CD4-positive, CD25-positive, alpha-beta regulatory T cell (primary cell): ENCODE measurements at regions not wholly inside any gene's neighbourhood (a gene's known extent, or its start where the extent isn't known, plus 50 kb on each side); places are given as distances from the start of the nearest gene placed in this dataset.
A peak's percentile ranks its signal among the peaks of the same experiment; 100 is the strongest.

Source experiments
- ATAC-seq, 2 donors: fragments of 150-1000 bp; cut with Tn5 transposase; one replicate each; pipeline ENCODE4 v1.10.0; 2021; ENCODE audit warnings: low read depth in 2 of 2, moderate number of reproducible peaks in 2 of 2, moderate library complexity in 1 of 2
- DNase-seq, 3 donors: peaks; one replicate each; pipeline versions ENCODE4 v3.0.0 to v3.0.0-alpha.2; 2012 to 2022; ENCODE audit warnings: mixed read lengths in 1 of 3
- H3K27ac ChIP-seq: one replicate; pipeline ENCODE4 v1.7.0; 2013; ENCODE audit warnings: mild to moderate bottlenecking, low read length; ENCODE audit not compliant: insufficient read depth, poor library complexity, severe bottlenecking
- H3K27me3 ChIP-seq: one replicate; pipeline ENCODE4 v1.7.0; 2013; ENCODE audit warnings: low read length; ENCODE audit not compliant: control insufficient read depth, insufficient read depth
- H3K36me3 ChIP-seq: one replicate; pipeline ENCODE4 v1.7.0; 2013; ENCODE audit warnings: mild to moderate bottlenecking, low read length, moderate library complexity; ENCODE audit not compliant: control insufficient read depth, insufficient read depth
- H3K4me1 ChIP-seq: 2 replicates; pipeline ENCODE4 v1.7.0; 2013; ENCODE audit warnings: mild to moderate bottlenecking, low read length; ENCODE audit not compliant: insufficient read depth, control insufficient read depth, poor library complexity, severe bottlenecking
- H3K4me3 ChIP-seq: one replicate; pipeline ENCODE4 v1.7.0; 2013; ENCODE audit warnings: low read depth, mild to moderate bottlenecking, low read length, moderate library complexity
- H3K9me3 ChIP-seq, 2 experiments: 1 replicate in 1 of 2; 2 replicates in 1 of 2; pipeline ENCODE4 v1.7.0; 2013; ENCODE audit warnings: low read length in 2 of 2, mild to moderate bottlenecking in 1 of 2, moderate library complexity in 1 of 2; ENCODE audit not compliant: control insufficient read depth in 2 of 2
- H3K27ac Mint-ChIP-seq, 3 donors: one replicate each; pipeline ENCODE4 v1.8.0; 2020 to 2022; ENCODE audit warnings: mild to moderate bottlenecking in 3 of 3, mixed read lengths in 3 of 3, moderate library complexity in 2 of 3
- H3K27me3 Mint-ChIP-seq: one replicate; pipeline ENCODE4 v1.8.0; 2022; ENCODE audit warnings: mild to moderate bottlenecking, mixed read lengths
- H3K36me3 Mint-ChIP-seq: one replicate; pipeline ENCODE4 v1.8.0; 2020; ENCODE audit warnings: mixed read lengths
- H3K4me1 Mint-ChIP-seq, 4 donors: one replicate each; pipeline ENCODE4 v1.8.0; 2020 to 2022; ENCODE audit warnings: mixed read lengths in 4 of 4, mild to moderate bottlenecking in 1 of 4
- H3K4me3 Mint-ChIP-seq, 4 donors: one replicate each; pipeline ENCODE4 v1.8.0; 2020 to 2022; ENCODE audit warnings: mild to moderate bottlenecking in 4 of 4, mixed read lengths in 4 of 4, moderate library complexity in 3 of 4
- H3K9me3 Mint-ChIP-seq, 7 donors: one replicate each; pipeline ENCODE4 v1.8.0; 2020 to 2022; ENCODE audit warnings: mixed read lengths in 7 of 7, mild to moderate bottlenecking in 3 of 7, moderate library complexity in 2 of 7

DNA sequence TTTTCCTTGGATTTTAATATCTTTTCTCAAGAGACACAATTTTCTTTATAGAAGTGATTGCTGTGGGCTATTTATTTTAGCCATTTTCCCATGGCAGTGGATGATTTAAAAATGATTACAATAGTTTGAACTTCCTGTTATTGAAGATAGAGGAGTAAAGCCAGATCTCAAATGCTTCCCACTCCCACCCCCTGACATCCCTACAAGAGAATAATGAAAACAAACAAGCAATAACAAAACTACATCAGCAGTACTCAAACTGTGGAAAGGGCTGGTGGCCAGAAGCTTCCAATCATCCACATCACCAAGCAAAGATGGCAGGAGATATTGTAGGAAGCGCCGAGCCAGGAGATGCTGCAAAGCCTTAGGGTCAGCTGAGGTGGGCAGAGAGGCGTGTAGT, 831.1 kb upstream of the NR2F2 start:
- Mint-ChIP-seq H3K4me1 (peaks cover 0 to 6% (median 2%) of the 10 kb centered on the region in 4 donors), H3K36me3 (no peaks in the 10 kb centered on the region), H3K9me3 (peaks cover 0 to 3% (median 0%) of the 10 kb centered on the region in 7 donors), H3K4me3 (no peak overlapping the region), H3K27ac (no peak overlapping the region), H3K27me3 (no peaks in the 10 kb centered on the region)
- Histone ChIP-seq H3K27ac (no peak overlapping the region), H3K4me1 (no peaks in the 10 kb centered on the region), H3K36me3 (no peaks in the 10 kb centered on the region), H3K9me3 (no peaks in the 10 kb centered on the region), H3K27me3 (no peaks in the 10 kb centered on the region), H3K4me3 (no peak overlapping the region)
- ATAC-seq = no peak
- no peak for DNase-seq

DNA sequence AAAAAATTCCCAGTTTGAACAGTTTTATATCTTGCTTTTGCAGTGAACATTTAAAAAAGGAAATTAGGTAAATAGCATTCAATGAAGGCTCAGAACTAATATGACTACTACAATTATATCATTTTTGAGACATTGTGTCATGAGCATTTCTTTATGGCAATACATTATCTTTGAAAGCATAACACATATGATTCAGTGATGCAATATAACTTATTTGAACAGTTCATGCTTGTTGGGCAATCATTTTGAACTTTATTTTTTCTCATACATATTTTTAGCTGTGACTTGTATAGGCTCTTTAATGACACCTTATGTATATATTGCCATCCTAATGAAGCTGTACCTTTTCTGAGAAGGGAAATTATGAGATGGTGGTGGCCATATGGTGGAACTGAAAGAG, 828.6 kb upstream of the NR2F2 start:
- Histone ChIP-seq H3K4me3 (no peak overlapping the region), H3K27ac (no peak overlapping the region), H3K36me3 (no peaks in the 10 kb centered on the region), H3K27me3 (no peaks in the 10 kb centered on the region), H3K9me3 (no peaks in the 10 kb centered on the region), H3K4me1 (no peaks in the 10 kb centered on the region)
- Mint-ChIP-seq H3K36me3 (no peaks in the 10 kb centered on the region), H3K27me3 (no peaks in the 10 kb centered on the region), H3K9me3 (peaks cover 0 to 3% (median 0%) of the 10 kb centered on the region in 7 donors), H3K4me3 (no peak overlapping the region), H3K4me1 (peaks cover 0 to 6% (median 2%) of the 10 kb centered on the region in 4 donors), H3K27ac (no peak overlapping the region)
- ATAC-seq (no peak), DNase-seq (no peak)

DNA sequence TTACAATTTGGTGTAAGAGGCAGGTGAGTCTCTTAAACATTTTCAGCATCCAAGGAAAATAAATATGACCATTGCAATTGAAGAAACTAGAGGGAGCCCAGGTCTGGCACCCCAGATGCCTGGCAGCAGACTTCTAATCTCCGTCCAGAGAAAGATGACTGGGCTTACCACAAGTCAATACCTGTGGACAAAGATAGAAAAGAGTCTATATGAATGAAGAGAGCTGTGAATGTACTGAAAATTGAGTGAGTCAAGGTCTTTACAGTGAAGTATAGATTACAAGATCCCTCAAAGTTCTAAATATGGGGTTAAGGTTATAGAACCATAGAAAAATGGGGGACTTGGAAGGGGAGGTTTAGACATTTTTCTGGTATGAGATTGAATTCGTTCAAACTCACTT, 827.4 kb upstream of the NR2F2 start:
- Histone ChIP-seq H3K27ac (no peak overlapping the region), H3K4me3 (no peak overlapping the region), H3K9me3 (no peaks in the 10 kb centered on the region), H3K4me1 (no peaks in the 10 kb centered on the region), H3K36me3 (no peaks in the 10 kb centered on the region), H3K27me3 (no peaks in the 10 kb centered on the region)
- H3K36me3 Mint-ChIP-seq = no peaks in the 10 kb centered on the region
- no peaks in the 10 kb centered on the region for H3K27me3 Mint-ChIP-seq
- H3K27ac Mint-ChIP-seq = peak overlapping the region in 1 of 3 donors; percentile 24
- H3K4me3 Mint-ChIP-seq = no peak overlapping the region
- H3K9me3 Mint-ChIP-seq = peaks cover 0 to 3% (median 0%) of the 10 kb centered on the region in 7 donors
- DNase-seq = no peak
- H3K4me1 Mint-ChIP-seq = peaks cover 0 to 6% (median 2%) of the 10 kb centered on the region in 4 donors
- ATAC-seq = no peak

DNA sequence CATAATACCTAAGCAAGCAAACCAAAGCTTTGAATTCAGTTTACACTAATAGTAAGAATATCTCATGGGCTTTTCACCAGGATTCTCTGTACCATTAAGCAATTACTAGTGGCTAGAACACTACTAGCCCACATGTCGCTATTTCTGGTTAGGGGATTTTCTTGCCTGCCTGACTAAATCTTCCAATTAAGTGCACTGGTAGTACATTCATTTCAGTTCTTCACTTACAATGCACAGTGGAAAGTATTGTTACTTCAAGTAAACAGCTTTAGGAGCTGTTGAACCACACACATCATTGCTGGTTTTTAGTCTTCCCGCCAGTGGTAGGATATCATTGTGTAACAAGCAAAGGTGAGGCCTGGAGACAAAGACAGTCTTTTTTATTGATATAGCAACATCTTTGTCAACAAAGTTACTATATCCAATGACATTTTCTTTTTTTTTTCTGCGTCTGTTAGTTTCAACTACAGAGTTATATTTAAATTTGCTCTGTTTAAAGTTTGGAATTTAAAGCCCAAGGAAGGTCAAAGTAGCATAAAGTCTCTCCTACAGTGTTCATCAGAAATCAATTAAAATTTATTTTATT, 826.8 kb upstream of the NR2F2 start:
- Histone ChIP-seq H3K9me3 (no peaks in the 10 kb centered on the region), H3K4me3 (no peak overlapping the region), H3K36me3 (no peaks in the 10 kb centered on the region), H3K27ac (no peak overlapping the region), H3K4me1 (no peaks in the 10 kb centered on the region), H3K27me3 (no peaks in the 10 kb centered on the region)
- Mint-ChIP-seq H3K36me3 (no peaks in the 10 kb centered on the region), H3K27me3 (no peaks in the 10 kb centered on the region), H3K27ac (no peak overlapping the region), H3K9me3 (peaks cover 0 to 3% (median 0%) of the 10 kb centered on the region in 7 donors), H3K4me3 (no peak overlapping the region), H3K4me1 (peaks cover 0 to 6% (median 2%) of the 10 kb centered on the region in 4 donors)
- no peak for DNase-seq
- ATAC-seq = no peak

DNA sequence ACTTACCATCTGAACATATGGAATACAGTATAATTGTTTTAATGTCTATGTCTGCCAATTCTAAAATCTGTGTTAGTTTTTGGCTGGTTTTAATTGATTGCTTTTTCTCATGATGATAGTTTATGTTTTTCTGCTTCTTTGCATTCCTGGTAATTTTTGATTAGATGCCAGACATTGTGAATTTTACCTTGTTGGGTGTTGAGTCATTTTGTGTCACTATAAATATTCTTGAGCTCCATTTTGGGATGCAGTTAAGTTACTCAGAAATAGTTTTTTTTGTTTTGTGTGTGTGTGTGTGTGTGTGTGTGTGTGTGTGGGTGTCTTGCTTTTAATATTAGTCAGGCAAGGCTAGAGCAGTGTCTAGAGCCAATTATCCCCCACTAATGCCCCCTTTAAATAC, 818.8 kb upstream of the NR2F2 start:
- Mint-ChIP-seq H3K9me3 (peaks cover 0 to 9% (median 4%) of the 10 kb centered on the region in 7 donors), H3K4me3 (no peak overlapping the region), H3K27me3 (no peaks in the 10 kb centered on the region), H3K4me1 (no peaks in the 10 kb centered on the region), H3K36me3 (no peaks in the 10 kb centered on the region), H3K27ac (no peak overlapping the region)
- no peaks in the 10 kb centered on the region for H3K27me3 ChIP-seq
- H3K27ac ChIP-seq = no peak overlapping the region
- H3K4me1 ChIP-seq = no peaks in the 10 kb centered on the region
- H3K9me3 ChIP-seq = no peaks in the 10 kb centered on the region
- no peaks in the 10 kb centered on the region for H3K36me3 ChIP-seq
- no peak overlapping the region for H3K4me3 ChIP-seq
- DNase-seq = no peak
- ATAC-seq = no peak

DNA sequence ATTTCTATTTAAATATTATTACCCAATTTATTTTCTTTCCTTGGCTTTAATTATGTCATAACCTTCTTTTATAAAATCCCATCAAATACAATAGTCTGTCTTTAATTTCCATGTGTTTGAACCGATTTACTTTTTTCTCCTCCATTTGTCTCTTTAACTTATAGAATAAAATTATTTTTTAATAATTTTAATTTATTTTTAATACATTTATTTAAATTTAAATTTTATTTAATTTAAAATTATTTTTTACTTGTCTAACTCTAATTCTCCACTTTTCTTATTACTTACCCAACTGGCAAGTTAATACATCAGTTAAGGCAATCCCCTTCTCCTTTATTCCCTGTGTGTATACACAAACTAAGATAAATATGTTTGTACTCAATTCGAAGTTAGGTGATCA, 817.6 kb upstream of the NR2F2 start:
- Mint-ChIP-seq H3K4me1 (no peaks in the 10 kb centered on the region), H3K4me3 (no peak overlapping the region), H3K36me3 (no peaks in the 10 kb centered on the region), H3K27ac (no peak overlapping the region), H3K27me3 (no peaks in the 10 kb centered on the region), H3K9me3 (peaks cover 0 to 9% (median 5%) of the 10 kb centered on the region in 7 donors)
- Histone ChIP-seq H3K27ac (no peak overlapping the region), H3K4me3 (no peak overlapping the region), H3K36me3 (no peaks in the 10 kb centered on the region), H3K4me1 (no peaks in the 10 kb centered on the region), H3K27me3 (no peaks in the 10 kb centered on the region), H3K9me3 (no peaks in the 10 kb centered on the region)
- DNase-seq = no peak
- ATAC-seq = no peak

DNA sequence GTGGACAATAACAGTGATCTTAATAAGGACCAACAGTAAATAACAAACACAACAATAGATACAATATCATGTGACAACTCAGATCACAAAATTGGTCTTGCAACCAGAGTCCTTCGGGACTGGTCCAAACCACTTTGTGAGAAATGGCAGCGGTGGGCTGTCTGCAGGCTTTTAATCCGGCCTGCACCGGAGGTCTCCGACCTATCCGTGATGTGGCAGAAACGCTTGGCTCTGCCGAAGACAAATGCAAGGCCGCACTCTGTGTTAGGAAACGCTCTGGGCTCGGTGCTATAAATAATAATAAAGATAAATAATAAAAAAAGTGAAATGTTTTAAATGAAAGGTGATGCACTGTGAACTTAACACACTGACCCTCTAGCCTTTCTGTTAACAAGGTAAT, 810.6 kb upstream of the NR2F2 start:
- no peaks in the 10 kb centered on the region for H3K36me3 Mint-ChIP-seq
- H3K27me3 Mint-ChIP-seq = no peaks in the 10 kb centered on the region
- H3K27ac Mint-ChIP-seq = no peak overlapping the region
- Histone ChIP-seq H3K4me1 (no peaks in the 10 kb centered on the region), H3K36me3 (no peaks in the 10 kb centered on the region), H3K27ac (no peak overlapping the region), H3K27me3 (no peaks in the 10 kb centered on the region), H3K4me3 (no peak overlapping the region), H3K9me3 (no peaks in the 10 kb centered on the region)
- no peak overlapping the region for H3K4me3 Mint-ChIP-seq
- no peak for DNase-seq
- no peak for ATAC-seq
- peaks cover 0 to 6% (median 3%) of the 10 kb centered on the region in 7 donors for H3K9me3 Mint-ChIP-seq
- H3K4me1 Mint-ChIP-seq = no peaks in the 10 kb centered on the region

DNA sequence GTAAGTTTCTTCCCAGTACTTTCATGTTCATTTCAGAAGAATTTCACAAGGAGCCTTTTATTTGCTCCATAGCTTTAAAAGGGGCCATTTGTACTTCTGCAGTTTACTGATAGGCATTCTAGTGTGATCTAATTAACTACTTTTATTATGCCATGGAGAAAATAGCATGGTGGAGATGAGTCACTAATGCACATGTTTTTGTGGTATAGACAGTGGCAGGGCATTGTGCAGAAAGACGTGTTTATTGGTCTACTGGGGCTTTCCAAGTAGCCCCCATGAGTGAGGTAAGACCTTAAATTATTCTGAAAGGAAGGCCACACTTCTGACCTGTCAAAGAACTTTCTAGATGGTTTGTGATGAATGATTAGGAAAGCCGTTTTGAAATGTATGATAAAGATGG, 810.0 kb upstream of the NR2F2 start:
- Histone ChIP-seq H3K4me1 (no peaks in the 10 kb centered on the region), H3K27ac (no peak overlapping the region), H3K9me3 (no peaks in the 10 kb centered on the region), H3K4me3 (no peak overlapping the region), H3K36me3 (no peaks in the 10 kb centered on the region), H3K27me3 (no peaks in the 10 kb centered on the region)
- Mint-ChIP-seq H3K27ac (no peak overlapping the region), H3K27me3 (no peaks in the 10 kb centered on the region), H3K4me1 (no peaks in the 10 kb centered on the region), H3K36me3 (no peaks in the 10 kb centered on the region), H3K4me3 (no peak overlapping the region), H3K9me3 (peaks cover 0 to 8% (median 4%) of the 10 kb centered on the region in 7 donors)
- no peak for DNase-seq
- ATAC-seq = no peak
